GM10266 (cell line): ENCODE measurements at regions not wholly inside any gene's neighbourhood (a gene's known extent, or its start where the extent isn't known, plus 50 kb on each side); places are given as distances from the start of the nearest gene placed in this dataset.

Experiments used
- DNase-seq: peaks from one replicate; pipeline ENCODE4 v3.0.0; 2012; ENCODE audit errors: extremely low spot score
- TF ChIP-seq, protein P1 (sequence below): IDR thresholded peaks from 2 replicates; pipeline ENCODE4 v1.5.1; 2012; ENCODE audit warnings: mild to moderate bottlenecking, low read depth; ENCODE audit not compliant: control insufficient read depth, insufficient read depth; ENCODE audit errors: missing control alignments

GRCh38 chr22:49079027-49079725 lies 748.5 kb downstream of the BRD1 start:
- TF ChIP-seq, protein P1, sequence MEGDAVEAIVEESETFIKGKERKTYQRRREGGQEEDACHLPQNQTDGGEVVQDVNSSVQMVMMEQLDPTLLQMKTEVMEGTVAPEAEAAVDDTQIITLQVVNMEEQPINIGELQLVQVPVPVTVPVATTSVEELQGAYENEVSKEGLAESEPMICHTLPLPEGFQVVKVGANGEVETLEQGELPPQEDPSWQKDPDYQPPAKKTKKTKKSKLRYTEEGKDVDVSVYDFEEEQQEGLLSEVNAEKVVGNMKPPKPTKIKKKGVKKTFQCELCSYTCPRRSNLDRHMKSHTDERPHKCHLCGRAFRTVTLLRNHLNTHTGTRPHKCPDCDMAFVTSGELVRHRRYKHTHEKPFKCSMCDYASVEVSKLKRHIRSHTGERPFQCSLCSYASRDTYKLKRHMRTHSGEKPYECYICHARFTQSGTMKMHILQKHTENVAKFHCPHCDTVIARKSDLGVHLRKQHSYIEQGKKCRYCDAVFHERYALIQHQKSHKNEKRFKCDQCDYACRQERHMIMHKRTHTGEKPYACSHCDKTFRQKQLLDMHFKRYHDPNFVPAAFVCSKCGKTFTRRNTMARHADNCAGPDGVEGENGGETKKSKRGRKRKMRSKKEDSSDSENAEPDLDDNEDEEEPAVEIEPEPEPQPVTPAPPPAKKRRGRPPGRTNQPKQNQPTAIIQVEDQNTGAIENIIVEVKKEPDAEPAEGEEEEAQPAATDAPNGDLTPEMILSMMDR = no peak
- no peak for DNase-seq

- TF ChIP-seq, protein P1 = no peak
- DNase-seq = no peak
These were observed 749.5 kb downstream of the BRD1 start for GRCh38 chr22:49078076-49078710.

- TF ChIP-seq, protein P1 = no peak
- DNase-seq = no peak
These were observed 750.1 kb downstream of the BRD1 start for GRCh38 chr22:49077586-49077985.

- TF ChIP-seq, protein P1 = no peak
- no peak for DNase-seq
These were observed 750.7 kb downstream of the BRD1 start for GRCh38 chr22:49077036-49077393.

DNA sequence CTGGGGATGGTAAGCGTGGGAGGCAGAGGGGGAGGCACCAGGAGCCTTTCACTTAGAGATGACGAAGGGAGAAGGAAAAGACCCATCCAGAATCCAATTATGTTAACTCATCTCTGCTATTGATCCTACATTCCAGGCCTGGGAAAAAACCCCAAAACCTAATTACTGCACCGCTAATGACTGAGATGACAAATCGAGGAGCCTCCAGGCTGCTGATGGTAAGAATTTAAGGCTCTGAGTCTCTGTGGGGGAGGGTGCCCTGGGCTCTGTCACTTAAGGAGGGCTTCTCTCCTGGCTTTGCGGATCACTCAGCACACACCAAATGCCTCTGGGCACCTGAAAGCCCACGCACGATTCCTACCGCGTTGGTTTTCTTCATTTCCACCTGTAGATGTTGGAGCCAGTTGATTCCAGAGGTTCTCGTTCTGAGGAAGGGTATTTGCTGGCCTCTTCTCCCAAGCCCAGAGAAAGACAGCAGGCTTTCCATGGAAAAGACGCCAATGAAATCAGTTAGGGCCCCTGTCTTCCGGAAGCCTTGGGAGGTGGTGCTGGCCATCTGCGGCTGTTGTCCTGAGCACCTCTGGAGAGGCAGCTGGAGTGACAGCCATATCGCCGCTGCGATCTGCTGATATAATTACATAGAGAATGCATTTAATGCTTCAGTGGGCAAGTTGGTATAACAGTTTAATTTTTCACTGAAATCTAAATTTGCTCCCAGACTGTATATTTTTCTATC lies 751.2 kb downstream of the BRD1 start:
- TF ChIP-seq, protein P1 = no peak
- no peak for DNase-seq

DNA sequence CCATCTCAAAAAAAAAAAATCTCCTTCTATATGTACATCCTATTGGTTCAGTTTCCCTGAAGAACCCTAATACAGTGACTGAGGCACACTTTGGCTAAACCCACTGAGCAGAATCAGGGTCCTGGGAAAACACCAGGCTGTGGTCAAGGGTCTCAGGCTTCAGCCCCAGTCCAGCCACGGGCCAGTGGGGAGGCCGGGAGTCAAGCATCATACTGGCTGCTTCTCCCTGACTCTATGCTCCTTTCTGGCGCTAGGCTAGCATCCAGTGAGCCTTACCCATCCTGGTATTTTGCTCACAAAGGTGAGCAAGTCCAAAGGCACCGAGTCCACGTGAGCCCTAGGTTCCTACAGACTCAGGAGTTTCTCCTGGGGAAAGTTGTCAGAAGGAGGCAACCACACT lies 752.5 kb downstream of the BRD1 start:
- TF ChIP-seq, protein P1 = no peak
- no peak for DNase-seq

DNA sequence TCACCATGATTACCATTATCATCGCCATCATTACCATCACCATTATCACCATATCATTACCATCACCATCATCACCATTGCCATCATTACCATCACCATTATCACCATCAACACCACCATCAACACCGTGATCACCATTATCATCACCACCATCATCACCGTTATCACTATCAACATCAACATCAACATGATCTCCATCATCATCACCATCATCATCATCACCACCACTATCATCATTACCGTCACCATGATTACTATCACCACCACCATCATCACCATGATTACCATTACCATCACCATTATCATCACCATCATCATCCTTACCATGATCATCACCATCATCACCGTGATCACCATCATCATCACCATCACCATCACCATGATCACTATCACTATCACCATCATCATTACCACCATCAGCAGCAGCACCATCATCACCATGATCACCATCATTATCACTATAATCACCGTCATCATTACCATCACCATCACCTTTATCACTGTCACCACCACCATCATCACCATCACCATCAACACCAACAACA lies 753.7 kb downstream of the BRD1 start:
- no peak for DNase-seq
- TF ChIP-seq, protein P1 = no peak
